ENCODE measurements at regions not wholly inside any gene's neighbourhood (a gene's known extent, or its start where the extent isn't known, plus 50 kb on each side); places are given as distances from the start of the nearest gene placed in this dataset.
"Not testable (repeated sequence)": the region's sequence is repeated elsewhere in the genome, so short reads cannot be mapped to it uniquely, and the experiment has no call there.

DNA sequence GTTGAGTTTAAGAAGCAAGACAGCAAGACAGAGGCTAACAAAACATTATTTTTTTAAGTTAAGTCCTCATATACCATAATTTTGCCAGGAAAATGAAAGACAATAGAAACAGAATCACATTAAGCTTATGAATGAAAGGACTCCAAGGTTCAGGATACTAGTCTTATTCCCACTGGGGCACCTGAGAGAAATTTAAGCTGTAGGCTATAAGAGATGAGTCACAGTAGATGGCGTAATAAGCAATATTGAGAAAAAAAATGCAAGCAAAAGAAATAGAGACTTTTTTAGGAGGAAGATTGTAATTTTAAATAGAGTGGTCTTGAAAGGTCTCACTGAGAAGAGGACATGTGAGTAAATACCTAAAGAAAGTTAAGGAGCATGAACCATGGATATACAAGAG, 57.1 kb upstream of the KIF2B start:
- DNase-seq, result no peak

DNA sequence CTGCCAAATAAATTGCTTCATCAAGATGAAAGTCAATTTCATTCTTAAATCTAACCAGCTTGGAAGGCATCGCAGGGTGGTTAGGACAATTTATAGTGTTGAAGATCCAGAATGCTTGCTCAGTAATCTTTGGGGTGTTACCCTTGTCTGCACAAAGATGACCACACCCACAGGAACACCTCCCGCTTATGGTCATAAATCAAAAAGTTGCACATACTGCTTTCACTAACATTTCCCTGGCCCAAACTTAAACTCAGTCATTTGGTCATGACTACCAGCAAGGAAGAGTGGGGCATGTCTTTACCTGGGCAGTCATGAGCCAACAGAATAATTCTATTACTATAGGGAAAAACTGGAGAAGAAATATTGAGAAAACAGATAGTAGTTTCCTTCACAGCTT, 57.6 kb upstream of the KIF2B start:
- no peak for DNase-seq

- DNase-seq, result no peak
Measured at GRCh38 chr17:53757559-53757958, 65.2 kb upstream of the KIF2B start.

DNA sequence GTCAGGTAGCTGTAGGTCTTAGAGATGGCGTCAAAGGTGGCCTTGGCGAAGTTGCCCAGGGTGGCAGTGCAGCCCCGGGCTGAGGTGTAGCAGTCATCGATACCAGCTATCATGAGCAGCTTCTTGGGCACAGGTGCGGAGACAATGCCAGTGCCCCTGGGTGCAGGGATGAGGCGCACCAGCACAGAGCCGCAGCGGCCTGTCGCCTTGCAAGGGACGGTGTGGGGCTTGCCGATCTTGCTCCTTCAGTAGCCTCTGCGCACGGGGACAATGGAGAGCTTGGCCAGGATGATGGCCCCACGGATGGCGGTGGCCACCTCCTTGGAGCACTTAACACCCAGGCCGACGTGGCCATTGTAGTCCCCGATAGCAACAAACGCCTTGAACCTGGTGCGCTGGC, 65.6 kb upstream of the KIF2B start:
- not testable (repeated sequence) for DNase-seq

DNA sequence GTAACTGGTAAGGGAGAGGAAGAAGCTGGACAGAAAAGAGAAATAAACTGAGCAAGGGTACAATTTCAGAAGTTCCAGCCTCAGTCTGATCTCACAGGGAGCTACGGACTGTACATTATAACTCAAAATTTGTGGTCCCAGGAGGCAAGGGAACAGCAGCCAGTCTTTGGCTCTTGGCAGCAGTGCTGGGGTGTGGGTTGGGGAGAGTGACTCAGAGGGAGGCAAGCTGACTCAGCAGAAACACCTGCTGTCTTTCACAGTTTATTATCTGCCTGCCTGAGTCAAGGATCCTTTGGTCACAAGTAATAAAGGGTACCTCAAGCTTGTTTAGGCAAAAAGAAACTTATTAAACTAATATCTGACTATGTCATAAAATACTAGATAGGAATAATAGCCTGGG, 73.5 kb upstream of the KIF2B start:
- DNase-seq, result no peak

DNA sequence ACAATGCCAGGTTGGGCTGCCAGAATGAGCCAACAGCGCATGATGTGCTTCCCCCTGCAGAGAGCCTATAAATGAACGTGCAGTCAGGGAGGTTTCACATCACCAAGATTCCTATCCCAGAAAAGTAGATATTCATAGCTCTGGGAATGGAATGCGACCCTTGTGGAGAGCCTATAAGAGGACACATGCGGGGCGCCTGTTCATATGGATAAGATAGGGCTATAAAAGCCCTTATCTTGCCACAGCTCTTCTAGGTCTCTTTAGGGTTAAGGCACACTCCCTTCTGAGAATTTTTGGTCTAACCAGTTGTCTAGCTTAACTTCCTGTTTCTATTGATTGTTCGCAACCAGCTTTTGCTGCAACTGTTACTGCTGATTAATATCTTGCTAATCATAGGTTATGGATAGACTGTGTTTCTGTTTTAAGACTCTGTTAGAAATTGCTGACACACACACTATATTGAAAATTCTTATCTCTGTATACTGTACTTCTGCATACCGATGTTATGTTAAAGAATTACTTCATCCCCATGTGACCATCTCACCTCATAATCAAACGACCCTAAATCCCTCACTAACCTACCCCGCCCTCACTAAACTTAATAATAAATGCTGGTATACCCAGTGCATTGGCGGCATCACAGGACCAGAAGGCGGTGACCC, 74.4 kb upstream of the KIF2B start:
- not testable (repeated sequence) for DNase-seq

GRCh38 chr17:53740312-53740711, 82.4 kb upstream of the KIF2B start:
- DNase-seq, result no peak

DNA sequence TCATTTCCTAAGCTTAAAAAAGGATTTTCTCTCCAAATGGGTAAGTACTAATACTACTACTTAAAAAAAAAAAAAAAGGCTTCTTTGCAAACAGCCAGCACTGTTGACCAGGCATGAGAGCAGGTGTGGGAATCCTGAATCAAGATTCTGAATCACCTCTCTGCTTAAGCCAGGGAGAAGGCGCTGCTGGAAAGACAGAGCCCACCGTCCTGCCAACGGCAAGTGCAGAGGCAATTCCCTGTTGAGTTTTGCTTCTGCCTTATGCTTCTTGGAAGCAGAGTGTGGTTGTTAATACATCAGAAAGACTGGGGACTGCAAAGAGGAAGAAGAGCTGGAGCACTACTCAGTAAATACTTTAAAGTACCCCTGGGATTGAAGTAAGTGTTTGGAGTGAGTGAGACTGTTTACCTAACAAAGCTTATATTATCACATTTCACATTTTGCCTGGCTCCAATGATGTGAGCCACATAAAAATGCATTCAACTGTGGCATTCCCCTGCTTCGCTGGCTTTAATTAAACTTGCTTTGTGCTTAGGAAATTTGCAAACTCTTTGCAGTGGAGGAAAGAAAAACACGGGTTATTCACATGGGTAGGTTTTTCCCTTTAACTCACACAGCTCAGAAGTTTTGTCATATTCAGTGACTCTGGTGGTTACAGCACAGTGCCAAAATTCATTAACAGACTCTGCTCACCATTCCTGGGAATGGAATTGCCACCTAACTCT, 86.0 kb upstream of the KIF2B start:
- DNase-seq, result no peak

- no peak for DNase-seq
Measured at GRCh38 chr17:53724726-53725125, 98.0 kb upstream of the KIF2B start.

- DNase-seq, result no peak
Measured at GRCh38 chr17:53722407-53722806, 100.3 kb upstream of the KIF2B start.

GRCh38 chr17:53721101-53721500, 101.6 kb upstream of the KIF2B start:
- no peak for DNase-seq

- DNase-seq, result no peak
Measured at GRCh38 chr17:53719229-53719628, 103.5 kb upstream of the KIF2B start.

DNA sequence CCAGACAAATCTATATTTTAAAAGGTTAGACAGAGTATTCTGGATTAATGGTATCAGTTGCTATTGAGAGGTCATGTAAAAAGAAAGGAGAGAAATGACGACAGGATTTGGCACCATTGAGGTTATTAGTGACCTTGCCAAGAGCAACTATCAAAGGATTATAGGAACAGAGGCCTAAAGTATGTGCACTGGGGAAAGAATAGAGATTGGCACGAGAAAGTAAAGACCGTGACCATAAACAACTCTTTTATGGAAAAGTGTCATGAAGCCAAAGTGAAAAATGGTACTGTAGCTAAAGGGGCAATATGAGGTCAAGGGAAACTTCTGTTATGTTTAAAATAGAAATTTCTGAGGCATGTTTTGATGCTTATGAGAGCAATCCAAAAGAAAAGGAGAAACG, 115.2 kb upstream of the KIF2B start:
- no peak for DNase-seq

GRCh38 chr17:53696286-53696685, 126.4 kb upstream of the KIF2B start:
- DNase-seq, result no peak

DNA sequence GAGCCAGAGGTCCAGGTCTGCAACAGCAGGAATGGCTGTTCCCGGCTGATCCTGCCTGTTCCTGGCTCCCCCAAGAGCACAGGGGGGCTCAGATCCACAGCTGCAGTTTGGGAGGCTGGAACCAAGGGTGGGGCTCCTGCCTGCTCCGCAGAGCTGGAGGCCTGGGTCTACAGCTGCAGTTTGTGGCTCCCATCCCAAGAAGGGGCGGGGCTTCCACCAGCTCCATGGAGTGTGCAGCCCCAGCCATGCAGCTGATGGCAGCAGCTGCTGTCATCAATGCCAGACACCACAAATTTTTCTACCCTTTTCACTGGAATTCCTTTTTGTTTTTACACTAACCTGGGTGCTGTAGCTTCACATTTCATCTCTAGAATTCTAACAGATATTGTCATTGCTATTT, 135.4 kb upstream of the KIF2B start:
- no peak for DNase-seq

DNA sequence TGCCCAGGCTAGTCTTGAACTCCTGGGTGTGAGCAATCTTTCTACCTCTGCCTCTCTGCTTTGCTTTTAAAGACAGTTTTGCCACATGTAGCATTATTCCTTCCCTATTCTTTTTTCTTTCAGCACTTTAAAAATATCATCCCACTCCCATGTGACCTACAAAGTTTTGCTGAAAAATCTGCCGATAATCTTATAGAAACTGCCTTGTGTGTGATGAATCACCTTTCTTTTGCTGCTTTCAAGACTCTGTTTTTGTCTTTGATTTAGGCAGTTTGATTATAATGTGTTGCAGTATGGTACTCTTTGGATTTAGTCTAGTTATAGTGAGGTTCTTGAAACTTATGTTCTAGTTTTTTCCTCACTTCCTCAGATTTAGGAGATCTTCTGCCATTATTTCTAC, 142.0 kb upstream of the KIF2B start:
- DNase-seq, result no peak

DNA sequence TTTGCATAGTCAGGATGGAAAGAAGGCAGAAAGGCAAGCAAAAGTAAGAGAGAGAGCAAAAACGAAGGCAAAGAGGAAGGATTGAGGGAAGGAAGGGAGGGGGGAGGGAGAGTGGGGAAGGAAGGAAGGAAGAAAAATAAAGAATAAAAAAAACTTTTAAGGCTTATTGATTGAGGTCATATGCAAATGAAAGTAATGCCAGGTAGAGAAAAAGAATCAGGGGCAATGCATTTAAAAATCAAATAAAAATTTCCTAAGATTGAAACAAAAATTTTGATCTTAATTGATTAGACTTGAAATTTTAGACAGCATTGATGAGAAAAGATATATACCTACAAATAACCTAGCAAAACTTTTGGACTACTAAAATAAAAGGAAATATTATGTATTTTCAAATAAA, 153.9 kb upstream of the KIF2B start:
- no peak for DNase-seq

DNA sequence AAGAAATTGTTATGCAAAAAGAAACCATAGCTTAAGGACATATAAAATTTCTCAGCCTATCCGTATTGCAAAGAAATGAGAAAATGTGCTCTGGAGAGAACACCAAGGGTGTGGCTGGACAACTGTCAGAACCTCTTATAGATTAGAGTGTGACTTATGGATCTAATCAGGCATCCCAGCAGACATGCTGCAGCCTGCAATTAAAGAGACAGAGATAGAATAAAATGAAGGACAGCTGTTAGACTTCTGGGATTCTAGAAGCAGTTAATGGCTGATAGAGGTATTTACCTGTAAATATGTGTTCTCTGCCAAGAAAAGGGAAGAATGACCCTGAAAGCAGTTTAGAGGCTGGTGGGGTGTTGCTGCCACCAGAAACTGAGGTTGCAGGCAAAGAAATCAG, 160.1 kb upstream of the KIF2B start:
- DNase-seq, result no peak

DNA sequence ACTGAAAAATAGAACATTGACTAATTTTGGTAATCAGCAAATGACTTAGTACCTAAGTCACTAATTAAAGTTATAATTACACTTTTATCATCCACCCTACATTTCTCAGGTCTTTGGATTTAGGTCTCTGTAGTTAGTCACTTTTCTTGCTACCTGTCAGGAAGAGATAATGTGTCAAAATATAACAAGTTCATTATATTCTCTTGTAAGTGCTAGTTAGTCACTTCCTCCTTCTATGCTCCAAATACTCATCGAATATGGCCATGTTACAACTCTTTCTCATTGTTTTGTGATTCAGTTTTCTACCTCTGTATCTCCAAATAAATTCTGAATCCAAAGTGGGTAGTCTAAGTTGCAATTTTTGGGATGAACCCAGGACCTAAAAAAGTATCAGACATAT, 163.5 kb upstream of the KIF2B start:
- DNase-seq, result no peak

DNA sequence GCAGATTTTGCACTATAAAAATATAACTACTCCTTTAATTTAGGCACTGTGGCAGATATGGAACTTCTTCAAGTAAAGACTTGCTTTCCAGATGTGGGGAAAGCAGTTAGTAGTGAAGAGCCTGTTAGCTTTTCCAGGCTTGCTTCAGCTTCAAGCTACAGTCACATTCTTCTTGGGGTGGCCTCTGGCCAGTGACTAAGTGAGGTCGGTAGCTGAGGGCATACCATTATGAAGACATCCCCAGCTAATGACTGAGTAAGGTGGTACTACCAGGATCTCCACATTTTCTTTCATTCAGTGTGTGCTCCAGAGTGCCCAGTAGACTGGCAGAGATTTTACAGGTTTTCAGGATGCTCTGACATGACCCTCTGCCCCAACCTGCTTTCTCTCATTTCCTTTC, 167.1 kb upstream of the KIF2B start:
- DNase-seq, result no peak

DNA sequence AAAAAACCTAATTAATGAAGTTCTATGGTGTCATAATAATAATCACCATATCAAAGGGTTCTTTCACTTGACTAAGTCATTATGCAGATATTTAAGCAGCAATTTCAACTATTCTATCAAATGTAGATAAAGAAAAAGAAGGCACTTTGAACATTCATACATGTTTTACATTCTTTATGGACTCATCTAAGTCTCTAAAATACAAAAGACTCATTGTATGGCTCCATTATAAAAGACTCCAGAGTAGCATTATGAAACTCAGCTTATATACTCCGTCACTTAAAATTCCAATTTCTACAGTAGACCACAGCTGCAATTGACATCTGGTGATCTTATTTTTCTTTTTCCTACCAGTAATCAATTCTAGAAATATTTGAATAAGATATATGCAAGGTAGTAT, 173.5 kb upstream of the KIF2B start:
- no peak for DNase-seq

DNA sequence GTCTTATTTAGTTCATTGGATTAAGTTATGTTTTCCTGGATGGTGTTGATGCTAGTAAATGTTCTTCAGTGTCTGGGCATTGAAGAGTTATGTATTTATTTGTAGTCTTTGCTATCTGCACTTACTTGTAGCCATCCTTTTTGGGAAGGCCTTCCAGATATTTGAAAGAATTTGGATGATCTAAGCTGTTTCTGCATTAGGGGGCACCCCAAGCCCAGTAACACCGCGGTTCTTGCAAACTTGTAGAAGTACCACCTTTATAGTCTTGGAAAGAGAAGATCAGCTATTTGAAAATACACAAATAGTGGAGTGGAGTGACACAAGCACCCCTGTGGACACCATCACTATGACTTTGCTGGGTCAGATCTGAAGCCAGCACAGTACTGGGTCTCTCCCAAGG, 175.9 kb upstream of the KIF2B start:
- no peak for DNase-seq

DNA sequence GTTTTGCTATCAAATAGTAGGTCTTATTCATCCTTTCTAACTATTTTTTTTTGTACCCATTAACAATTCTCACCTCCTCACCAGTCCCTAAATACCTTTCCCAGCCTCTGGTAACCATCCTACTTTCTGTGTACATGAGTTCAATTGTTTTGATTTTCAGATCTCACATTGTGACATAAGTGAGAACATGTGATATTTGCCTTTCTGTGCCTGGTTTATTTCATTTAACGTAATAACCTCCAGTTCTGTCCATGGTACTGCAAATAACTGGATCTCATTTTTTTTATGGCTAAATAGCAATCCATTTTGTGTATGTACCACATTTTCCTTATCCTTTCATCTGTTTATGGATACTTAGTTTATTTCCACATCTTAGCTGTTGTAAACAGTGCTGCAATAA, 181.9 kb upstream of the KIF2B start:
- DNase-seq, result no peak

DNA sequence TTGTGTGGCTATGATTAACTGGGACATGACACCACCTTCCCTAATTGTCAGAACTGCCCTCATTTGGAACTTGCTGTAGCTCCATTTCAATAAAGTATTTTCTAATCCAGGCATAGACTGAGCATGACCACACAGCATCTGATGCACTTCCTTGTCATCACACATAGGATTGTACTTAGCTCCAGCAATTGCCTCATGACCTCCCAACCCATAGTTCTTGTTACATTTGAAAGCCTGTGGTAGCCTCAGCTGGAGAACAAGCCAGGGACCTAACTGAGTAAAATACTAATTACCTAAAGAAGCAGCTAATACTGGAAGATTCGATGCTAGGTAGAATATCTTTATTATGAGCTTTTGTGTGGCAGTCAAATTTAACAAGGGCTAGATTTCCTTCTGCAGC, 187.3 kb upstream of the KIF2B start:
- DNase-seq, result no peak

DNA sequence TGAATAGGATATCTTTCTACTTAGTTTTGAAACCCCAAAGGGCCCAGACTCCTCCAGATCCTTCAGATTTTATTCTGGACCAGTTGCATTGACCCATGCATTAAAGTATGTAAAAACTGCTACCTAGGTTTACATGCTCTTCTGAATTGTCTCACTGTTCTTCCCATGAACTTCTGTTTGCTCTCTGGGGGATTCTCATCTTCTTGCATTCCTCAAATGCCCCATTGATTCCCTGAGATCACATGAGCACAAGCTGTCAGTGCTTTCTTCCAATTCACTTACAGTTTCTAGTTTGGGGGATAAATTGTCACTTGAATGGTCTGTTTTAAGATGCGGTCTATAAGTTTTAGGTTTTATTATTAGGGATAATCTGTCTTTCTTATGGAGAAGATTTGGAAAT, 188.9 kb upstream of the KIF2B start:
- no peak for DNase-seq

Data from AML-193 (cell line).